H1 (cell line): ENCODE measurements at regions not wholly inside any gene's neighbourhood (a gene's known extent, or its start where the extent isn't known, plus 50 kb on each side); places are given as distances from the start of the nearest gene placed in this dataset.
"Not testable (repeated sequence)": the region's sequence is repeated elsewhere in the genome, so short reads cannot be mapped to it uniquely, and the experiment has no call there.

Experiments
- CTCF ChIA-PET: fragments of 300-600 bp; sonication (Branson Sonifier 250); formaldehyde crosslinking; loops from one replicate; lab custom pipeline; 2021; ENCODE audit not compliant: partially characterized antibody; lab: Charles Lee
- POLR2A ChIA-PET: fragments of 300-600 bp; sonication (Branson Sonifier 250); formaldehyde crosslinking; loops from one replicate; lab custom pipeline; 2021; ENCODE audit warnings: inconsistent platforms; ENCODE audit not compliant: partially characterized antibody; lab: Charles Lee
- DNase-seq, 2 experiments: peaks; one replicate each; pipeline versions ENCODE4 v3.0.0 to v3.0.0-alpha.2; 2010 to 2022; ENCODE audit warnings: low spot score in 2 of 2, low read depth in 1 of 2, mixed read lengths in 1 of 2
- FAIRE-seq: peaks from 2 replicates; lab custom pipeline; 2011; peaks lifted over from hg19 to GRCh38; lab: Jason Lieb, UNC
- H2AFZ ChIP-seq: 2 replicates; pipeline ENCODE4 v1.8.1; 2012; ENCODE audit warnings: low read length, inconsistent platforms
- H2AK5ac ChIP-seq: 2 replicates; pipeline ENCODE4 v1.6.1; 2013; ENCODE audit warnings: low read depth, low read length
- H2BK120ac ChIP-seq: replicated peaks from 2 replicates; pipeline ENCODE3; 2013; ENCODE audit warnings: low read depth, low read length, inconsistent platforms
- H2BK12ac ChIP-seq: 2 replicates; pipeline ENCODE4 v1.6.1; 2013; ENCODE audit warnings: low read depth, low read length
- H2BK15ac ChIP-seq: 2 replicates; pipeline ENCODE4 v1.6.1; 2013; ENCODE audit warnings: low read length
- H2BK20ac ChIP-seq: 2 replicates; pipeline ENCODE4 v1.6.1; 2013; ENCODE audit warnings: low read length
- H2BK5ac ChIP-seq: 2 replicates; pipeline ENCODE4 v1.6.1; 2013; ENCODE audit warnings: low read depth, low read length
- H3K14ac ChIP-seq: 2 replicates; pipeline ENCODE4 v1.6.1; 2013; ENCODE audit warnings: inconsistent platforms; ENCODE audit not compliant: insufficient read length
- H3K18ac ChIP-seq: 2 replicates; pipeline ENCODE4 v1.6.1; 2013; ENCODE audit warnings: low read length; ENCODE audit errors: extremely low read depth
- H3K23ac ChIP-seq: 2 replicates; pipeline ENCODE4 v1.6.1; 2013; ENCODE audit warnings: inconsistent platforms; ENCODE audit not compliant: insufficient read length
- H3K23me2 ChIP-seq: 2 replicates; pipeline ENCODE4 v1.6.1; 2013; ENCODE audit warnings: low read depth, low read length
- H3K27ac ChIP-seq: 2 replicates; pipeline ENCODE4 v1.6.1; 2011; ENCODE audit warnings: low read depth, low read length, inconsistent platforms
- H3K27me3 ChIP-seq, 4 experiments: replicated peaks in 1 of 4; 1 replicate in 1 of 4; 2 replicates in 3 of 4; pipeline versions ENCODE4 v1.6.1 to v1.8.1; 2011 to 2013; ENCODE audit warnings: low read length in 3 of 4, mild to moderate bottlenecking in 3 of 4, inconsistent platforms in 2 of 4, mixed read lengths in 2 of 4, moderate library complexity in 1 of 4; ENCODE audit not compliant: control insufficient read depth in 3 of 4, insufficient read depth in 3 of 4; ENCODE audit errors: extremely low read depth in 1 of 4
- H3K36me3 ChIP-seq, 4 experiments: 2 replicates each; pipeline versions ENCODE4 v1.6.1 to v1.8.1; 2011 to 2013; ENCODE audit warnings: mild to moderate bottlenecking in 4 of 4, low read length in 3 of 4, moderate library complexity in 2 of 4, control low read depth in 1 of 4, inconsistent platforms in 1 of 4; ENCODE audit not compliant: insufficient read depth in 4 of 4, control insufficient read depth in 2 of 4
- H3K4ac ChIP-seq: replicated peaks from 2 replicates; pipeline ENCODE3; 2013; ENCODE audit warnings: low read length, low read depth, mixed read lengths, inconsistent platforms; ENCODE audit not compliant: insufficient read length
- H3K4me1 ChIP-seq, 4 experiments: replicated peaks in 1 of 4; 1 replicate in 1 of 4; 2 replicates in 3 of 4; pipeline versions ENCODE4 v1.6.1 to v1.8.1; 2011 to 2013; ENCODE audit warnings: low read length in 3 of 4, inconsistent platforms in 2 of 4, mixed read lengths in 1 of 4; ENCODE audit not compliant: insufficient read depth in 4 of 4, control insufficient read depth in 3 of 4
- H3K4me2 ChIP-seq, 2 experiments: 2 replicates each; pipeline versions ENCODE4 v1.6.1 to v1.8.1; 2011 to 2013; ENCODE audit warnings: low read depth in 2 of 2, low read length in 2 of 2, control low read depth in 1 of 2, inconsistent platforms in 1 of 2, mild to moderate bottlenecking in 1 of 2; ENCODE audit not compliant: insufficient read depth in 1 of 2
- H3K4me3 ChIP-seq, 4 experiments: fragments of 200-600, 300-600 bp in 1 of 4; sonication (generic), shearing (Covaris generic), sonication (Bioruptor Twin) in 1 of 4; 2 replicates each; pipeline versions ENCODE4 v1.5.1 to v1.8.1; 2011 to 2016; ENCODE audit warnings: low read length in 4 of 4, low read depth in 3 of 4, control low read depth in 2 of 4, inconsistent platforms in 2 of 4, mild to moderate bottlenecking in 2 of 4, mixed read lengths in 1 of 4, moderate library complexity in 1 of 4; ENCODE audit not compliant: insufficient read depth in 2 of 4; ENCODE audit errors: extremely low read depth in 1 of 4
- H3K56ac ChIP-seq: replicated peaks from 2 replicates; pipeline ENCODE3; 2013; ENCODE audit warnings: low read depth, mild to moderate bottlenecking, mixed read lengths, low read length, inconsistent platforms; ENCODE audit not compliant: insufficient read length
- H3K79me1 ChIP-seq: 2 replicates; pipeline ENCODE4 v1.6.1; 2013; ENCODE audit warnings: low read depth, low read length, control low read depth
- H3K79me2 ChIP-seq, 2 experiments: 2 replicates each; pipeline versions ENCODE4 v1.6.1 to v1.8.1; 2012 to 2013; ENCODE audit warnings: low read length in 2 of 2, mild to moderate bottlenecking in 2 of 2, inconsistent platforms in 1 of 2; ENCODE audit not compliant: insufficient read depth in 2 of 2, control insufficient read depth in 1 of 2
- H3K9ac ChIP-seq, 4 experiments: replicated peaks in 1 of 4; 1 replicate in 1 of 4; 2 replicates in 3 of 4; pipeline versions ENCODE4 v1.6.1 to v1.8.1; 2011 to 2013; ENCODE audit warnings: low read depth in 3 of 4, low read length in 3 of 4, control low read depth in 2 of 4, mild to moderate bottlenecking in 2 of 4, moderate library complexity in 2 of 4, inconsistent platforms in 1 of 4; ENCODE audit errors: extremely low read depth in 1 of 4
- H3K9me3 ChIP-seq, 2 experiments: 2 replicates each; pipeline versions ENCODE4 v1.6.1 to v1.8.1; 2012 to 2013; ENCODE audit warnings: mild to moderate bottlenecking in 2 of 2, moderate library complexity in 2 of 2, control low read depth in 1 of 2, inconsistent platforms in 1 of 2, low read depth in 1 of 2, low read length in 1 of 2, mixed read lengths in 1 of 2; ENCODE audit not compliant: insufficient read depth in 2 of 2
- H4K20me1 ChIP-seq, 2 experiments: replicated peaks in 1 of 2; 2 replicates each; pipeline versions ENCODE3 to v1.8.1; 2011 to 2013; ENCODE audit warnings: inconsistent platforms in 2 of 2, low read length in 2 of 2, mild to moderate bottlenecking in 1 of 2; ENCODE audit not compliant: insufficient read depth in 2 of 2, control insufficient read depth in 1 of 2
- H4K5ac ChIP-seq: 2 replicates; pipeline ENCODE4 v1.6.1; 2013; ENCODE audit warnings: low read length, low read depth, mixed read lengths, inconsistent platforms; ENCODE audit not compliant: insufficient read length
- H4K8ac ChIP-seq: 2 replicates; pipeline ENCODE4 v1.8.0; 2013; ENCODE audit warnings: mild to moderate bottlenecking, moderate library complexity, low read length, inconsistent platforms; ENCODE audit not compliant: insufficient read depth; ENCODE audit errors: extremely low read depth
- H4K91ac ChIP-seq: replicated peaks from 2 replicates; pipeline ENCODE3; 2013; ENCODE audit warnings: low read length, mixed read lengths, inconsistent platforms; ENCODE audit not compliant: insufficient read length
- BACH1 ChIP-seq: IDR thresholded peaks from 2 replicates; pipeline ENCODE4 v1.6.1; 2012; ENCODE audit warnings: low read length, improper control_type of control experiment
- BRCA1 ChIP-seq: IDR thresholded peaks from 2 replicates; pipeline ENCODE4 v1.6.1; 2012; ENCODE audit warnings: low read depth, low read length, improper control_type of control experiment

GRCh38 chr1:4135853-4136252, 235.8 kb upstream of the C1orf174 start:
- H2BK5ac ChIP-seq, POLR2A ChIA-PET, H3K56ac ChIP-seq, DNase-seq, H3K14ac ChIP-seq, H2BK12ac ChIP-seq, H2AK5ac ChIP-seq, H3K4me1 ChIP-seq, H3K9me3 ChIP-seq, H3K4me2 ChIP-seq, H3K4ac ChIP-seq, H2BK120ac ChIP-seq, H4K5ac ChIP-seq, H2AFZ ChIP-seq, H2BK20ac ChIP-seq, CTCF ChIA-PET, H3K23me2 ChIP-seq, H3K4me3 ChIP-seq, H3K36me3 ChIP-seq, H3K9ac ChIP-seq, H4K20me1 ChIP-seq, H3K18ac ChIP-seq, H3K79me2 ChIP-seq, H2BK15ac ChIP-seq, H4K91ac ChIP-seq, H3K23ac ChIP-seq, FAIRE-seq, H4K8ac ChIP-seq, H3K27ac ChIP-seq, H3K27me3 ChIP-seq, H3K79me1 ChIP-seq: not testable (repeated sequence)
- peak; percentile 28; the same call in 1 of the 2 replicates for TF ChIP-seq BRCA1
- peak; percentile 71 for TF ChIP-seq BACH1
